ENCODE measurements at regions not wholly inside any gene's neighbourhood (a gene's known extent, or its start where the extent isn't known, plus 50 kb on each side); places are given as distances from the start of the nearest gene placed in this dataset.
"Not testable (repeated sequence)": the region's sequence is repeated elsewhere in the genome, so short reads cannot be mapped to it uniquely, and the experiment has no call there.

- CTCF ChIA-PET; BruUV-seq (replicated peaks): not testable (repeated sequence)
These were observed 52.5 kb downstream of the KIAA0408 start for GRCh38 chr6:127406722-127407121.

GRCh38 chr6:127406122-127406521, 53.1 kb downstream of the KIAA0408 start:
- no peak overlapping the region for H3K4me3 Mint-ChIP-seq (ENCODE audit: unreplicated experiment)
- H3K27ac Mint-ChIP-seq (ENCODE audit: unreplicated experiment) = no peak overlapping the region
- peaks cover 3% of the 10 kb centered on the region for H3K27me3 Mint-ChIP-seq (ENCODE audit: insufficient read depth, unreplicated experiment)
- Histone ChIP-seq H3K27me3 (replicated peaks; ENCODE audit: control insufficient read depth, insufficient read depth, low read length) (no peaks in the 10 kb centered on the region), H3K4me3 (ENCODE audit: low read depth, low read length) (no peak overlapping the region), H3K36me3 (ENCODE audit: control insufficient read depth, insufficient read depth, low read length) (no peaks in the 10 kb centered on the region), H3K9me3 (no peaks in the 10 kb centered on the region), H3K4me1 (no peaks in the 10 kb centered on the region)
- no TSS peak for BruUV-seq (replicated peaks)
- no peaks in the 10 kb centered on the region for H3K4me1 Mint-ChIP-seq (ENCODE audit: low read depth, unreplicated experiment)
- TF ChIP-seq, protein P1, sequence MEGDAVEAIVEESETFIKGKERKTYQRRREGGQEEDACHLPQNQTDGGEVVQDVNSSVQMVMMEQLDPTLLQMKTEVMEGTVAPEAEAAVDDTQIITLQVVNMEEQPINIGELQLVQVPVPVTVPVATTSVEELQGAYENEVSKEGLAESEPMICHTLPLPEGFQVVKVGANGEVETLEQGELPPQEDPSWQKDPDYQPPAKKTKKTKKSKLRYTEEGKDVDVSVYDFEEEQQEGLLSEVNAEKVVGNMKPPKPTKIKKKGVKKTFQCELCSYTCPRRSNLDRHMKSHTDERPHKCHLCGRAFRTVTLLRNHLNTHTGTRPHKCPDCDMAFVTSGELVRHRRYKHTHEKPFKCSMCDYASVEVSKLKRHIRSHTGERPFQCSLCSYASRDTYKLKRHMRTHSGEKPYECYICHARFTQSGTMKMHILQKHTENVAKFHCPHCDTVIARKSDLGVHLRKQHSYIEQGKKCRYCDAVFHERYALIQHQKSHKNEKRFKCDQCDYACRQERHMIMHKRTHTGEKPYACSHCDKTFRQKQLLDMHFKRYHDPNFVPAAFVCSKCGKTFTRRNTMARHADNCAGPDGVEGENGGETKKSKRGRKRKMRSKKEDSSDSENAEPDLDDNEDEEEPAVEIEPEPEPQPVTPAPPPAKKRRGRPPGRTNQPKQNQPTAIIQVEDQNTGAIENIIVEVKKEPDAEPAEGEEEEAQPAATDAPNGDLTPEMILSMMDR (IDR thresholded peaks at IDR 0.05; ENCODE audit: insufficient read depth in 1 of 2, low read depth in 1 of 2, low read length in 1 of 2, severe bottlenecking in 1 of 2, unreplicated experiment in 1 of 2) = no peak
- CTCF ChIA-PET = no interaction called here
- intact Hi-C loops (cut with micrococcal nuclease; ENCODE audit: unreplicated experiment) = no loop called here
- DNase-seq = no peak
- POLR2A ChIA-PET = no interaction called here
- H3K9me3 Mint-ChIP-seq (ENCODE audit: unreplicated experiment) = no peaks in the 10 kb centered on the region
- no peaks in the 10 kb centered on the region for H3K36me3 Mint-ChIP-seq (ENCODE audit: insufficient read depth, unreplicated experiment)

More at GRCh38 chr6:127406722-127407121, 52.5 kb downstream of the KIAA0408 start:
- H3K36me3 ChIP-seq (ENCODE audit: control insufficient read depth, insufficient read depth, low read length); H3K4me1 Mint-ChIP-seq (ENCODE audit: low read depth, unreplicated experiment); H3K9me3 Mint-ChIP-seq (ENCODE audit: unreplicated experiment); DNase-seq; H3K27me3 Mint-ChIP-seq (ENCODE audit: insufficient read depth, unreplicated experiment); intact Hi-C loops (cut with micrococcal nuclease; ENCODE audit: unreplicated experiment); H3K27ac Mint-ChIP-seq (ENCODE audit: unreplicated experiment); H3K27me3 ChIP-seq (replicated peaks; ENCODE audit: control insufficient read depth, insufficient read depth, low read length); H3K9me3 ChIP-seq; H3K4me3 ChIP-seq (ENCODE audit: low read depth, low read length); H3K4me3 Mint-ChIP-seq (ENCODE audit: unreplicated experiment); H3K36me3 Mint-ChIP-seq (ENCODE audit: insufficient read depth, unreplicated experiment); POLR2A ChIA-PET; H3K4me1 ChIP-seq: not testable (repeated sequence)

GRCh38 chr6:127404594-127405178, 54.5 kb downstream of the KIAA0408 start:
- Mint-ChIP-seq H3K9me3 (ENCODE audit: unreplicated experiment) (no peaks in the 10 kb centered on the region), H3K36me3 (ENCODE audit: insufficient read depth, unreplicated experiment) (no peaks in the 10 kb centered on the region), H3K4me1 (ENCODE audit: low read depth, unreplicated experiment) (no peaks in the 10 kb centered on the region), H3K27ac (ENCODE audit: unreplicated experiment) (no peak overlapping the region), H3K4me3 (ENCODE audit: unreplicated experiment) (no peak overlapping the region), H3K27me3 (ENCODE audit: insufficient read depth, unreplicated experiment) (peaks cover 3% of the 10 kb centered on the region)
- POLR2A ChIA-PET = no interaction called here
- no peaks in the 10 kb centered on the region for H3K27me3 ChIP-seq (replicated peaks; ENCODE audit: control insufficient read depth, insufficient read depth, low read length)
- CTCF ChIA-PET = no interaction called here
- BruUV-seq (replicated peaks) = no TSS peak
- no peaks in the 10 kb centered on the region for H3K36me3 ChIP-seq (ENCODE audit: control insufficient read depth, insufficient read depth, low read length)
- DNase-seq = no peak
- no peaks in the 10 kb centered on the region for H3K9me3 ChIP-seq
- no peak overlapping the region for H3K4me3 ChIP-seq (ENCODE audit: low read depth, low read length)
- TF ChIP-seq, protein P1 (IDR thresholded peaks at IDR 0.05; ENCODE audit: insufficient read depth in 1 of 2, low read depth in 1 of 2, low read length in 1 of 2, severe bottlenecking in 1 of 2, unreplicated experiment in 1 of 2) = no peak
- H3K4me1 ChIP-seq = no peaks in the 10 kb centered on the region
- intact Hi-C loops (cut with micrococcal nuclease; ENCODE audit: unreplicated experiment) = no loop called here

GRCh38 chr6:127404133-127404532, 55.1 kb downstream of the KIAA0408 start:
- no peaks in the 10 kb centered on the region for H3K27me3 ChIP-seq (replicated peaks; ENCODE audit: control insufficient read depth, insufficient read depth, low read length)
- TF ChIP-seq, protein P1 (IDR thresholded peaks at IDR 0.05; ENCODE audit: insufficient read depth in 1 of 2, low read depth in 1 of 2, low read length in 1 of 2, severe bottlenecking in 1 of 2, unreplicated experiment in 1 of 2) = no peak
- no peaks in the 10 kb centered on the region for H3K4me1 ChIP-seq
- no TSS peak for BruUV-seq (replicated peaks)
- no peak overlapping the region for H3K4me3 ChIP-seq (ENCODE audit: low read depth, low read length)
- CTCF ChIA-PET = no interaction called here
- POLR2A ChIA-PET = no interaction called here
- intact Hi-C loops (cut with micrococcal nuclease; ENCODE audit: unreplicated experiment) = no loop called here
- no peak for DNase-seq
- no peaks in the 10 kb centered on the region for H3K4me1 Mint-ChIP-seq (ENCODE audit: low read depth, unreplicated experiment)
- H3K9me3 Mint-ChIP-seq (ENCODE audit: unreplicated experiment) = no peaks in the 10 kb centered on the region
- no peak overlapping the region for H3K27ac Mint-ChIP-seq (ENCODE audit: unreplicated experiment)
- no peak overlapping the region for H3K4me3 Mint-ChIP-seq (ENCODE audit: unreplicated experiment)
- no peaks in the 10 kb centered on the region for H3K9me3 ChIP-seq
- H3K27me3 Mint-ChIP-seq (ENCODE audit: insufficient read depth, unreplicated experiment) = no peaks in the 10 kb centered on the region
- no peaks in the 10 kb centered on the region for H3K36me3 ChIP-seq (ENCODE audit: control insufficient read depth, insufficient read depth, low read length)
- no peaks in the 10 kb centered on the region for H3K36me3 Mint-ChIP-seq (ENCODE audit: insufficient read depth, unreplicated experiment)
